ENCODE measurements at regions not wholly inside any gene's neighbourhood (a gene's known extent, or its start where the extent isn't known, plus 50 kb on each side); places are given as distances from the start of the nearest gene placed in this dataset.
A peak's percentile ranks its signal among the peaks of the same experiment; 100 is the strongest.

GRCh38 chr3:150147776-150148175 lies 177.1 kb upstream of the PFN2 start:
- no peak overlapping the region for H3K4me3 ChIP-seq (ENCODE audit: low read depth, low read length)
- TF ChIP-seq MYC (IDR thresholded peaks at IDR 0.05; ENCODE audit: low read depth, low read length) (no peak), MAX (IDR thresholded peaks at IDR 0.05; ENCODE audit: low read depth, low read length) (no peak), CTCF (IDR thresholded peaks at IDR 0.05; ENCODE audit: low read depth, low read length) (no peak), POLR2A (IDR thresholded peaks at IDR 0.05; ENCODE audit: extremely low read depth, insufficient read length) (no peak)
- no peak for DNase-seq (ENCODE audit: low read depth)

GRCh38 chr3:150146991-150147761 lies 176.5 kb upstream of the PFN2 start:
- DNase-seq (ENCODE audit: low read depth) = peak; percentile 70
- TF ChIP-seq POLR2A (IDR thresholded peaks at IDR 0.05; ENCODE audit: extremely low read depth, insufficient read length) (no peak), MYC (IDR thresholded peaks at IDR 0.05; ENCODE audit: low read depth, low read length) (no peak), CTCF (IDR thresholded peaks at IDR 0.05; ENCODE audit: low read depth, low read length) (no peak), MAX (IDR thresholded peaks at IDR 0.05; ENCODE audit: low read depth, low read length) (no peak)
- H3K4me3 ChIP-seq (ENCODE audit: low read depth, low read length) = no peak overlapping the region

GRCh38 chr3:150145659-150146058 lies 175.0 kb upstream of the PFN2 start:
- DNase-seq (ENCODE audit: low read depth) = no peak
- H3K4me3 ChIP-seq (ENCODE audit: low read depth, low read length) = no peak overlapping the region
- TF ChIP-seq MYC (IDR thresholded peaks at IDR 0.05; ENCODE audit: low read depth, low read length) = no peak
- TF ChIP-seq CTCF (IDR thresholded peaks at IDR 0.05; ENCODE audit: low read depth, low read length) = no peak
- no peak for TF ChIP-seq POLR2A (IDR thresholded peaks at IDR 0.05; ENCODE audit: extremely low read depth, insufficient read length)
- TF ChIP-seq MAX (IDR thresholded peaks at IDR 0.05; ENCODE audit: low read depth, low read length) = no peak

- no peak overlapping the region for H3K4me3 ChIP-seq (ENCODE audit: low read depth, low read length)
- DNase-seq (ENCODE audit: low read depth) = no peak
- TF ChIP-seq POLR2A (IDR thresholded peaks at IDR 0.05; ENCODE audit: extremely low read depth, insufficient read length) (no peak), MAX (IDR thresholded peaks at IDR 0.05; ENCODE audit: low read depth, low read length) (no peak), MYC (IDR thresholded peaks at IDR 0.05; ENCODE audit: low read depth, low read length) (no peak), CTCF (IDR thresholded peaks at IDR 0.05; ENCODE audit: low read depth, low read length) (no peak)
Measured at GRCh38 chr3:150144191-150144708, 173.6 kb upstream of the PFN2 start.

- TF ChIP-seq CTCF (IDR thresholded peaks at IDR 0.05; ENCODE audit: low read depth, low read length) (no peak), MAX (IDR thresholded peaks at IDR 0.05; ENCODE audit: low read depth, low read length) (no peak), POLR2A (IDR thresholded peaks at IDR 0.05; ENCODE audit: extremely low read depth, insufficient read length) (no peak), MYC (IDR thresholded peaks at IDR 0.05; ENCODE audit: low read depth, low read length) (no peak)
- DNase-seq (ENCODE audit: low read depth) = no peak
Measured at GRCh38 chr3:150142936-150143335, 172.2 kb upstream of the PFN2 start.

More at GRCh38 chr3:150142936-150143335, 172.2 kb upstream of the PFN2 start:
- no peak overlapping the region for H3K4me3 ChIP-seq (ENCODE audit: low read depth, low read length)

Data from NB4 (cell line).